Right lung (tissue), 2 donors: ENCODE measurements at regions not wholly inside any gene's neighbourhood (a gene's known extent, or its start where the extent isn't known, plus 50 kb on each side); places are given as distances from the start of the nearest gene placed in this dataset.
"Not testable (repeated sequence)": the region's sequence is repeated elsewhere in the genome, so short reads cannot be mapped to it uniquely, and the experiment has no call there.

Experiments
- DNase-seq, 2 donors: peaks; one replicate each; pipeline ENCODE4 v3.0.0-alpha.2; 2013

DNA sequence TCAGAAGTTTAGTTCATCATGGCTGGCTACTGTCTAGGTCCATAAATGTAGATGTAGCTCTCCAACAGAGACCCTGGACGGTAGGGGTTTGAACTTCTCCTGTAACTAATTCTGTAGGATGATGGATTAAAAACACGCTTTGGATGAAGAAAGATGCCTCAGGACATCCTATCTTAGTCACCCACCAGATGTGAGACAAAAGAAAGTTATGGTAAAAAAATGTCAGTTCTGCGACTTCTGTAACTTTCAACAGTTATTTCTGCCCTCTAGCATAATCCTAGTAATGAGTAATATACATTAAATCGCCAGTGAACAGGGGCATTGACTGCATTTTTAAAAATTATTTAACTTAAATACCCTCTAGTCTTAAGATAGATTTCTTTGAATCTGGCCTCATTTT lies 210.1 kb upstream of the LRATD1 start:
- no peak for DNase-seq

DNA sequence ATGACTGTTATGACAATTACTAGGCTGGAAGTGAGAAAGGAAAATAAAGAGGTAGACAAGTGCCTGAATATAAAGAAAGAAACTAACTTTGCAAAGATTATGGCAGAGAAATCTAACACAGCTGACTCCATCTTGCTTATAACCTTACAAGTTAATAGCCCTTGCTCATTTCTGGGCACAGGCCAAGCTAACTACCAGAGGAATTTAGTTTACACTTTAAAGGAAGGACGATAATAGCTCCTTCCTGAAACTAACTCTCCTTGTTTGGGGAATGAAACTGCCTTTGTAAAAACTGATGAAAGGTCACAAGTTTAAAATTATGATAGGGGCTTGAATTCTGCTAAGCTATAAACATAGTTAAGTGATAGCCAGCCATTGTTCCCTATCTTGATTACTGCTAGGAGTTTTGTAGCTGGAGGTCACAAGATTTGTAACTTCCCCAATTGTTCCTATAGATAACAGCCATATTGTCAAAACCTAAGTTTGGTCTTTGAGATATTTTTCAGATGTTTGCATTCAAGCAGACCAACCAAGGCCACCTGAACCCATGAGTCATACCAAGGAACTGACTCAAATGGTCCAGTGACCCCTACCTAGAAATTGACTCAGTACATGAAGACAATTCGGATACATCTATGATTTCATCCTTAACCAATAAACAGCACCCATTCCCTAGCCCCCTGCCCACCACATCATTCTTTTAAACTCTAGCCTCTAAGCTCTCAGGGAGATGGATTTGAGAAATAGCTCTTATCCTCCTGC lies 209.2 kb upstream of the LRATD1 start:
- no peak for DNase-seq

DNA sequence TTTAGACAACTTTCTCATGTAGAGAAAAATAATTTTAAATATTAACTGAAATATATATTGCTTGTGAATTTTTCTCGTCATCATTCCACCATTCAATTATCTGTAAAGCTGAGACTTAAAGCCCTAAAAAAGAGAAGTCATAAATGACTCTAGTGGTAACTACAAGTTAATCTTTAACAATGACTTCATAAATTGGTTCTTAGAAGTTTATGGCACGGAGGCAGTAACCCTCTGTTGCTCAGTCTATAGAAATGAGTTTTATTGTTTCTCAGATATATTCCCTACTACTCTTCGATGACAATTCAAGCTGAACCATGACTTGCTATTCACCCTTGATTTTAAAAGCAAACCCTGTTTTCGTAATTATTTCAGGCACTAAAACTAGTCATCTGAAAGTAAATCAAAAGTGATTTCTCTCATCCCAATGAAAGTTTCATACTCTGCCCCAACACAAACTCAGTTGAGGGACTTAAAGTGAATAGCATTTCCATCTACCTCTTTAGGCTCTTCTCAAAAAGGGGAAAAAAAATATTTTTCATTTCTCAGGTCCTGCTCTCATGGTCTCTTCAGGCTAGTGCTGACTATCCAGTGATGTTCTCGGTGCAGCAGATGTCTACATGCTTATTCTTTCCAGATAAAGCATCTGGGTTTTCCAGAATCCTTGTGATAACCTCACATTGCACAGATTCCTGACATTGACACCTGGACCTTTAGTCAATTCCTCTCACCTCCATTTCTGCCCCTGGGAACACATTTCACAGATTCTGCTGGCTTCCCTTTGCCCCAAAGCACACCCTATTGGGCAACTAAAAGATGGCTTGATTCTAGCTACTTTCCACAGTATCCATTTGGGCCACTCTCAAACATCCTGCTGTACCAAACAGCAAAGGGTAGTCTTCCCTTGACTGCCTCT lies 207.8 kb upstream of the LRATD1 start:
- no peak for DNase-seq

DNA sequence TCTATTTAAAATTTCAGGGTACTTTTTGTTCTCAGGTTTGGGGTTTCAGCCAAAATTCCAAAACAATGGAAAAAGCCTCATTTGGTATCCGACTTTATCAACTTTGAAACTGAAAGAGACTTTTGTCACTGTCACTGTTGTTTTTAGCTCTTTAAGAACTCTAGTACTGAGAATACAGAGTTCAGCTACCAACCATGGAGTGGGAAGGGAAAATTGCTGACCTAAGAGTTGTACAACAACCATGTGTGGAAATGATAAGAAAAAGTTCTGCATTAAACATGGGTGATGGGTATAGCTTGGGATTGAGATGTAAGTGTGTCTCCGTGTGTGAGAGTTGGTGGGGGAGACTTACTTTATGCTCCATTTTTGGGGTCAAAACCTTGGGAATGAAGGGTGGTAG lies 206.6 kb upstream of the LRATD1 start:
- DNase-seq, result no peak

DNA sequence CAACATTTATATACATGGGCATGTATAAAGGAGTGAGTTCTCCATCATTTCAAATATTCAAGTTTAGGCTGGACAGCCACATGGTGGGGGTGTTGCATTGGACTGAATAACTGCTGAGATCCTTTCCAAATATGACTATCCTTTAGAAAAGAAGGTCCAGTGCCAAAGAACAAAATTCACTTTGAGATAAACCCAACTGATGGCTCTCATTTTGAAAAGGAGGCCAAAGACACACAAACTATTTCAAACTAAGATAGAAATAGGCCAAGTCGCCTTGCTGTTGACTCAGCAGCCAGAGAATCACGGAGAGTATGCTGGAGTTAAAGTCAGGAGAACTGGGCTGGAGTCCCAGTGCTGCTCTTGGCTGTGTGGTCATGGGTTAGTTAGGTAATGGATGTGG lies 204.5 kb upstream of the LRATD1 start:
- no peak for DNase-seq

GRCh38 chr2:14433946-14434495 lies 198.5 kb upstream of the LRATD1 start:
- DNase-seq, result no peak

- no peak for DNase-seq
Measured at GRCh38 chr2:14445670-14446069, 186.8 kb upstream of the LRATD1 start.

DNA sequence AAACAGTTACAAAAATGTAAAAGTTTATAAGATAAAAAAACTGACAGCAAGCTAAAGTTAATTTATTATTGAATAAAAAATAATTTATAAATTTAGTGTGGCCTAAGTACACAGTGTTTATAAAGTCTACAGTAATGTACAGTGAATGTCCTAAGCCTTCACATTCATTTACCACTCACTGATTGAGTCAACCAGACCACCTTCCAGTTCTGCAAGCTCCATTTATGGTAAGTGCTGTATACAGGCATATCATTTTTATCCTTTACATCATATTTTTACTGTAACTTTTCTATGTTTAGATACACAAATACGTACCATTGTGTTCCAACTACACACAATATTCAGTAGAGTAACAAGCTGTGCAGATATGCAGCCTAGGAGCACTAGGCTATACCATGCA lies 184.2 kb upstream of the LRATD1 start:
- no peak for DNase-seq

DNA sequence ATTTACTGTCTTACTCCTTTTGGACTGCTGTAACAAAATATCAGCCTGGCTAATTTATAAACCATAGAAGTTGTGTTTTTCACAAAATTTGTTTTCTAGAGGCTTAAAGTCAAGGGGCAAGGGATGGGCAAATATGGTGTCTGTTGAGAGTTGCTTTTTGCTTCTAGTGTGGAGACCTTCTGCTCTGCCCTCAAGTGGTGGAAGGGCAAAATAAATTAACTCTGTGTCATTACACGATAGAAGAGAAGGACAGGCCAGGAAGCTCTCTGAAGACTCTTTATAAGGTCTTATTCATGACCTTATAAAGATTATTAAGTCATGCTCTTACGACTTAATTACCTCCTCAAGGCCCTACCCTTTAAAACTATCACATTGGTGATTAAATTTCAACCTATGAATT lies 181.2 kb upstream of the LRATD1 start:
- DNase-seq, result no peak

- no peak for DNase-seq
Measured at GRCh38 chr2:14454202-14454601, 178.3 kb upstream of the LRATD1 start.

- no peak for DNase-seq
Measured at GRCh38 chr2:14459786-14460325, 172.7 kb upstream of the LRATD1 start.

- no peak for DNase-seq
Measured at GRCh38 chr2:14475994-14476393, 156.5 kb upstream of the LRATD1 start.

GRCh38 chr2:14479486-14479885 lies 153.0 kb upstream of the LRATD1 start:
- no peak for DNase-seq

GRCh38 chr2:14480120-14480519 lies 152.4 kb upstream of the LRATD1 start:
- DNase-seq, result no peak

GRCh38 chr2:14480906-14481305 lies 151.6 kb upstream of the LRATD1 start:
- no peak for DNase-seq

GRCh38 chr2:14492920-14493503 lies 139.5 kb upstream of the LRATD1 start:
- no peak for DNase-seq

GRCh38 chr2:14494759-14495158 lies 137.8 kb upstream of the LRATD1 start:
- no peak for DNase-seq

DNA sequence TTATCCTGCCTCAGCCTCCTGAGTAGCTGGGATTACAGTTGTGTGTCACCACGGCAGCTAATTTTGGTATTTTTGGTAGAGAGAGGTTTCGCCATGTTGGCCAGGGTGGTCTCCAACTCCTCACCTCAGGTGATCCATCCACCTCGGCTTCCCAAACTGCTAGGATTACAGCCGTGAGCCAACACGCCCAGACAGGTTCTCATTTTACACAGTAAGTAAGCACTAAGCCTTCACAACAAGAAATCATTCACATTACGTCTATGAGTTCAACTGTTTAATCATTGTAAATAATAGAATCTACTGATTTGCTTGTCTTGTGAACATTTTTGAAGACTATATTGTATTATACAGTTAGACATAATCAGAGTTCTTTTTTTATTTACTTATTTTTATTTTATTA lies 131.5 kb upstream of the LRATD1 start:
- no peak for DNase-seq

DNA sequence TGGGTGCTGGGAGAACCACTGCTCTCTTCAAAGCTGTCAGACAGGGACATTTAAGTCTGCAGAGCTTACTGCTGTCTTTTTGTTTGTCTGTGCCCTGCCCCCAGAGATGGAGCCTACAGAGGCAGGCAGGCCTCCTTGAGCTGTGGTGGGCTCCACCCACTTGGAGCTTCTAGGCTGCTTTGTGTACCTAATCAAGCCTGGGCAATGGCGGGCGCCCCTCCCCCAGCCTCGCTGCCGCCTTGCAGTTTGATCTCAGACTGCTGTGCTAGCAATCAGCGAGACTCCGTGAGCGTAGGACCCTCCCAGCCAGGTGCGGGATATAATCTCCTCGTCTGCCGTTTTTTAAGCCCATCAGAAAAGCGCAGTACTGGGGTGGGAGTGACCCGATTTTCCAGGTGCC lies 125.6 kb upstream of the LRATD1 start:
- not testable (repeated sequence) for DNase-seq

GRCh38 chr2:14511541-14511940 lies 121.0 kb upstream of the LRATD1 start:
- DNase-seq, result no peak

DNA sequence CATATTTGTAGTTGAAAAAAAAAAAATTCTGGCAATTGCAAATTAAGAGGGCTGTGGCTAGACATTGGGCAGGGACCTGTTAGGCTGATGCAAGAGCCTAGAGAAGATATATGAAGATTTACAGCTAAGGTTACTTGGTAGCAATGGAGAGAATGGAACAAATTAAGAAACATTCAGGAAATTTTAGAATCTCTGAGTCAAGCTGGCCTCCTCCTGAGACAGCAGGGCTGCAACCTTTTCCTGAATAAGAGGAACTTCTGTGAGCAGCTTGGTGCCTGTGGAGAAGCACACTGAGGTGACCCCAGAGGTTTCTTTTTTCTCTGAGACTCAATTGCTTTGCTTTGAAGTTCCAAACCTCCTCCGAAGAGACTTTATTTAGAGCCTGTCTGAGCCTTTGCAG lies 118.6 kb upstream of the LRATD1 start:
- DNase-seq, result no peak

GRCh38 chr2:14516844-14517243 lies 115.7 kb upstream of the LRATD1 start:
- DNase-seq, result no peak
